Left ventricle myocardium superior (tissue), 1 donor: ENCODE measurements at regions not wholly inside any gene's neighbourhood (a gene's known extent, or its start where the extent isn't known, plus 50 kb on each side); places are given as distances from the start of the nearest gene placed in this dataset.

ENCODE experiments used
- ATAC-seq: fragments of 200-7000 bp; cut with Tn5 transposase; one replicate; pipeline ENCODE4 v1.9.1; 2020; ENCODE audit warnings: mild to moderate bottlenecking, moderate library complexity
- DNase-seq: peaks from one replicate; pipeline ENCODE4 v3.0.0-alpha.2; 2020
- intact Hi-C: fragments of 100-400 bp; cut with micrococcal nuclease; formaldehyde crosslinking; loops from one replicate; pipeline ENCODE4 v1.11.0; 2022
- donor health status: DM: no; HTN: yes; CAD: no; lungs with severe emphysema.

DNA sequence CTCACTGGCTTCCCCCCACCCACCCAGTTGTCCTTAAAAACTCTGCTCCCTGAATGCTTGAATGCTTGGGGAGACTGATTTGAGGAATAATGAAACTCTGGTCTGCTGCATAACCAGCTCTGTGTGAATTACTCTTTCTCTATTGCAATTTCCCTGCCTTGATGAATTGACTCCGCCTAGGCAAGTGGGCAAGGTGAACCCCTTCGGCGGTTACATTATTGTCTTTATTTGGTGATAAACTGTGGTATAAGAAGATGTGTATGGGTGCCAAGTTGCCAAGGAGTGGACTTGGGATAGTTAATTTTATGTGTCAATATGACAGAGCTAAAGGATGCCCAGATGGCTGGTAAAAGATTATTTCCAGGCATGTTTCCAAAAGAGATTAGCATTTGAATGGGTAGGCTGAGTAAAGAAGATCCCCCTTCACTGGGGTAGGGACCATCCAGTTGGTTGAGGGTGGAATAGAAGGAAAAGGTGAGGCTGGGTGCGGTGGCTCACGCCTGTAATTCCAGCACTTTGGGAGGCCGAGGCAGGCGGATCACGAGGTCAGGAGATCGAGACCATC is 98.5 kb upstream of the HAAO start:
- intact Hi-C loops, result no loop called here
- DNase-seq (no peak), ATAC-seq (no peak)

DNA sequence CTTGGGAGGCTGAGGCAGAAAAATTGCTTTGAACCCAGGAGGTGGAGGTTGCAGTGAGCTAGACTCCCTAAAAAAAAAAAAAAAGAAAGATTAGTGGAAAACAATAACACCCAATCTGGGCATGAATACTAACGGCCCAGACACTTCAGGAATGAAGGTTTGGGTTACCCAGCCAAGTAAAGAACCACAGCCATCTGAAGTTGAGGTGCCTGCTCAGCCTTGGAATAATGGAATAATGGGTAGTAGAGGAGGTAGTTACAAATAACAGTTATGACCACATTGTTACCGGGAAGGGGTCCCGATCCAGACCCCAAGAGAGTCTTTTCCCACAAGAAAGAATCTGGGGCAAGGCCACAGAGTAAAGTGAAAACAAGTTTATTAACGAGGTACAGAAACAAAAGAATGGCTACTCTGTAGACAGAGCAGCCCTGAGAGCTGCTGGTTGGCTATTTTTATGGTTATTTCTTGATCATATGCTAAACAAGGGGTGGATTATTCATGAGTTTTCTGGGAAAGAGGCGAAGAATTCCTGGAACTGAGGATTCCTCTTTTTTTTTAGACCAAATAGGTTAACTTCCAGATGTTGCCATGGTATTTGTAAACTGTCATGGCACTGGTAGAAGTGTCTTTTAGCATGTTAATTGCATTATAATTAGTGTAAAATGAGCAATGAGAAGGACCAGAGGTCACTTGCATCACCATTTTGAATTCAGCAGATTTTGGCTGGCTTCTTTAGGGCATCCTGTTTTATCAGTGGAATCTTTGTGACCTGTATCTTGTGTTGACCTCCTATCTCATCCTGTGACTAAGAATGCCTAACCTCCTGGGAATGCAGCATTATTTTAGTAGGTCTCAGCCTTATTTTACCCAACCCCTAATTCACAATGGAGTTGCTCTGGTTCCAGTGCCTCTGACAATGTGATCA is 96.2 kb upstream of the HAAO start:
- intact Hi-C loops, result no loop called here
- DNase-seq (no peak), ATAC-seq (no peak)

DNA sequence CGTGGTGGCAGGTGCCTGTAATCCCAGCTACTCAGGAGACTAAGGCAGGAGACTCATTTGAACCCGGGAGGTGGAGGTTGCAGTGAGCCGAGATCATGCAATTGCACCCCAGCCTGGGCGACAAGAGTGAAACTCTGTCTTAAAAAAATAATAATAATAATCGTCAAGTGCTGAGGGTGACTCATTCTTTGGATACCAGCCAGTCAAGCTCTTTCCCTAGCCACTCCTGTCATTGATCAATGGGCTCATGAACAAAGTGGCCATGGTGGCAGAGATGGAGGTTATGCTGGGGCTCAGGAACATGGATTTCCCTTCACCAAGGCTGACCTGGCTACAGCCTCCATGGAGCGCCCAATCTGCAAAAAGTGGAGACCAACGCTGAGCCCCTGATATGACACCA is 94.5 kb upstream of the HAAO start:
- DNase-seq (no peak), ATAC-seq (no peak)
- intact Hi-C loops, result no loop called here

DNA sequence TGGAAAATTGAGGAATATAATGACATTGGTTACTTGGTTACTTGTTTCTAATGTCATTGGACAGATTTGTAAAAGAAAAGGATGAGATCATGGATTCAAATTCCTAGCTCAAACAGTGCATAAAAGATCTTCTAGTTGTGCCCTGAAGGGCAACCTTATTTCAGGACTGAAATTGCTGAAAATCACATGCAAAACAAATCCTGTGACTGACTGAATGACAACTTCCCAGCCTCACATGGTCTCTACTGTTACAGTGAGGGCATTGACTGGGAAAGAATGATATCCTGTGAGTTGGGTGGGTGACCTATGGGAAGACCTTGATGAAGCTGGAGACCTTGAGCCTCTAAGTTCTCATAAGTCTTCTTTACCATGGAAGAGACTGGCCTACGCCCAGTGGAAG is 90.4 kb upstream of the HAAO start:
- intact Hi-C loops, result no loop called here
- no peak for DNase-seq
- no peak for ATAC-seq

- DNase-seq (no peak), ATAC-seq (no peak)
- intact Hi-C loops, result no loop called here
Observed at GRCh38 chr2:42881732-42882131, 89.3 kb upstream of the HAAO start.

DNA sequence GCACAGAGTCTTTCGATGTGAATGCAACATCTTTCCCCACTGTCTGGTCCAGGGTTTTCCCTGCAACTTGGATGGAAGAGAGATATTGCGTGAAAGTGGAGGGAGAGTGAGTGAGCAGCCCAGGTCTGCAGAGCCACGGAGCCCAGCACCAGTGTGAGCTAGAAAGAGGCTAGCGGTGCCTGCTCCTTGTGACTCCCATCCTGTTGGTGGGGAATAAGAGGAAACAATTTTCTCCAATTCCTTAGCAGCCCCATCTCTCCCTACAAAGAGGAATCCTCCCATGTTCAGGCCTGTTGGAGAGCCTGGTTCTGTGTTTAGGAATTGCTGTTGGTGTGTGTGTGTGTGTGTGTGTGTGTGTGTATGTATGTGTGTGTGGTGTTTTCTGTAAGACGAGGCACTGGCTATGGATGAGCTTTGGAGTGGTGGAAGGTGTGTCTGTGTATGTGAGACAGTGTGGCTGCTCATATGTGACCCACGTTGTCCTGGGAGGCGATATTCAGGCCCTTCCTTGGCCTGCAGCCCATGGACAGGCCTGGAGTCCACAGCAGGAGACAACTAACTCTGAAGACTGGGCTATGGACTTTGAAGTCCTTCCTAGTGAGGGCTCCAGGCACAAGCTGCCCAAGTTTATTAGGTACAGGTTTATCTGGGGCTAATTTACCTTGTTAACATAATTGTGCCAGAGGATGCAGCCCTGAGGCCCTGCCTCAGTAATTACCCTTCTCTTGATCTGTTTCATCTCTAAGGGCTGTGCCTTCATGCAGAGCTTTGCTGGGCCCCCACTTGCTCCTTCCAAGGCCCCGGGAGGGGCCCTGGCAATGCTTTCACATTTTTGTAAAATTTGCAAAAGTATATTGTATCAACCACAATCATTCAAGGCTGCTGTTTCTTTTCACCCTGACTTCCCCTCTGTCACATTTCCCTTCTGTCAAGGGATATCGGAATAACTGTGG is 88.6 kb upstream of the HAAO start:
- intact Hi-C loops, result no loop called here
- no peak for DNase-seq

GRCh38 chr2:42879913-42880737 is 87.7 kb upstream of the HAAO start:
- ATAC-seq, result peak; percentile 50

More for the DNA sequence above, 88.6 kb upstream of the HAAO start:
- peak; percentile 16 for ATAC-seq

GRCh38 chr2:42879121-42879705 is 86.8 kb upstream of the HAAO start:
- ATAC-seq (no peak), DNase-seq (no peak)
- intact Hi-C loops, result no loop called here

More at GRCh38 chr2:42879913-42880737, 87.7 kb upstream of the HAAO start:
- peak; percentile 66 for DNase-seq
- intact Hi-C loops, result no loop called here

DNA sequence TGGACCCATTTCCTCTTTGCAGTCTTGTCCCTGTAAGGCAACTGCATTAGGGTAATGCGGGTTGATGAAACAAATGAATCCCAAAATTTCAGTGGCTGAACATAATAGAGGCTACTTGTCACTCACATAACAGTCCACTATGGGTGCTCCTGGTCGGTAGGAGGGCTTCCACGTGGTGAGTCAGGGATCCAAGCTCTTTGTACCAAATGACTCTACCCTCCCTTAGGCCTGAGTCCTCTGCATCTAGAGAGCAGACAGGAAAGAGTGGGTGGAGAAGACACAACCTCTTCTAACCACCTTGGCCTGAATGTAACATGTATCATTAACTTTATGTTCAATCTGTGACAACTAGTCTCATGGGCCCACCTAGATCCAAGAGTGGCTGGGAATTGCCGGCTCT is 86.2 kb upstream of the HAAO start:
- no peak for ATAC-seq
- intact Hi-C loops, result no loop called here
- no peak for DNase-seq

- ATAC-seq, result no peak
- DNase-seq, result no peak
- intact Hi-C loops, result no loop called here
Observed at GRCh38 chr2:42877936-42878335, 85.6 kb upstream of the HAAO start.

GRCh38 chr2:42877511-42877910 is 85.1 kb upstream of the HAAO start:
- ATAC-seq (no peak), DNase-seq (no peak)
- intact Hi-C loops, result no loop called here

GRCh38 chr2:42876326-42876751 is 84.0 kb upstream of the HAAO start:
- intact Hi-C loops, result no loop called here
- ATAC-seq, result peak; percentile 30
- no peak for DNase-seq

- DNase-seq (no peak), ATAC-seq (no peak)
- intact Hi-C loops, result no loop called here
Observed at GRCh38 chr2:42875880-42876279, 83.5 kb upstream of the HAAO start.

GRCh38 chr2:42874949-42875801 is 82.8 kb upstream of the HAAO start:
- intact Hi-C loops, result no loop called here
- ATAC-seq (peak; percentile 83), DNase-seq (peak; percentile 80)

- ATAC-seq, result peak; percentile 59
- DNase-seq, result no peak
- intact Hi-C loops, result no loop called here
Observed at GRCh38 chr2:42872721-42873120, 80.3 kb upstream of the HAAO start.

GRCh38 chr2:42871372-42871771 is 79.0 kb upstream of the HAAO start:
- intact Hi-C loops, result no loop called here
- ATAC-seq (no peak), DNase-seq (no peak)

- DNase-seq (no peak), ATAC-seq (no peak)
- intact Hi-C loops, result loop anchor here (10.0 kb wide), 1 partner anchor 46 kb away; no protein-coding TSS in a partner anchor
Observed at GRCh38 chr2:42868874-42869273, 76.5 kb upstream of the HAAO start.
